OCI-LY7 (cell line): ENCODE measurements at regions not wholly inside any gene's neighbourhood (a gene's known extent, or its start where the extent isn't known, plus 50 kb on each side); places are given as distances from the start of the nearest gene placed in this dataset.

Experiments used
- CTCF ChIP-seq: fragments of 200-600 bp; sonication (generic); conservative IDR thresholded peaks from 2 replicates; pipeline ENCODE4 v1.5.1; 2014; ENCODE audit warnings: mild to moderate bottlenecking, antibody characterized with exemption, low read length, moderate library complexity, mixed read lengths
- EZH2phosphoT487 ChIP-seq: fragments of 200-600 bp; sonication (generic); IDR thresholded peaks from 2 replicates; pipeline ENCODE4 v1.6.1; 2018; ENCODE audit warnings: low read depth, borderline replicate concordance, mild to moderate bottlenecking, mixed run types, antibody characterized with exemption, low read length, moderate library complexity, mixed read lengths

GRCh38 chr6:98716341-98716740 is 118.0 kb upstream of the POU3F2 start:
- TF ChIP-seq CTCF: no peak
- TF ChIP-seq EZH2phosphoT487: no peak
